A673 (cell line): ENCODE measurements at regions not wholly inside any gene's neighbourhood (a gene's known extent, or its start where the extent isn't known, plus 50 kb on each side); places are given as distances from the start of the nearest gene placed in this dataset.
A peak's percentile ranks its signal among the peaks of the same experiment; 100 is the strongest.

Experiments
- BruUV-seq: library from RNA; stranded (reverse); fragments of 400-500 nt; replicated peaks from 2 replicates; lab custom pipeline; 2021; lab: Mats Ljungman, UMichigan
- CTCF ChIA-PET: fragments of 300-600 bp; sonication (Branson Sonifier 250); formaldehyde crosslinking; loops from one replicate; lab custom pipeline; 2022; ENCODE audit warnings: antibody characterized with exemption; lab: Charles Lee
- POLR2A ChIA-PET: fragments of 300-600 bp; sonication (Branson Sonifier 250); formaldehyde crosslinking; loops from one replicate; lab custom pipeline; 2022; ENCODE audit warnings: antibody characterized with exemption; ENCODE audit not compliant: low non-redundant PET; lab: Charles Lee
- DNase-seq: peaks from one replicate; pipeline ENCODE4 v3.0.0-alpha.2; 2015; ENCODE audit warnings: low spot score
- H3K27ac ChIP-seq: fragments of 200-600 bp; sonication (generic); 2 replicates; pipeline ENCODE4 v1.5.1; 2016; ENCODE audit warnings: mixed run types, low read depth, mild to moderate bottlenecking, mixed read lengths, antibody characterized with exemption, low read length; ENCODE audit not compliant: poor library complexity, severe bottlenecking
- H3K27me3 ChIP-seq: fragments of 200-600 bp; sonication (generic); replicated peaks from 2 replicates; pipeline ENCODE4 v1.6.1; 2017; ENCODE audit warnings: mixed run types, low read depth, mild to moderate bottlenecking, mixed read lengths, antibody characterized with exemption, low read length; ENCODE audit not compliant: insufficient read depth, poor library complexity
- H3K36me3 ChIP-seq: fragments of 200-600 bp; sonication (generic); 2 replicates; pipeline ENCODE4 v1.6.1; 2016; ENCODE audit warnings: mixed run types, mild to moderate bottlenecking, mixed read lengths, antibody characterized with exemption, low read length; ENCODE audit not compliant: insufficient read depth, poor library complexity, severe bottlenecking
- H3K4me1 ChIP-seq: fragments of 200-600 bp; sonication (generic); 2 replicates; pipeline ENCODE4 v1.6.1; 2017; ENCODE audit warnings: mixed run types, mild to moderate bottlenecking, mixed read lengths, antibody characterized with exemption, low read length; ENCODE audit not compliant: insufficient read depth, poor library complexity, severe bottlenecking
- H3K4me3 ChIP-seq: fragments of 200-600 bp; sonication (generic); 2 replicates; pipeline ENCODE4 v1.5.1; 2016; ENCODE audit warnings: low read depth, mixed run types, mild to moderate bottlenecking, mixed read lengths, low read length; ENCODE audit not compliant: poor library complexity, severe bottlenecking
- H3K9me3 ChIP-seq: fragments of 200-600 bp; sonication (generic); 2 replicates; pipeline ENCODE4 v1.6.1; 2016; ENCODE audit warnings: mixed run types, low read depth, mild to moderate bottlenecking, mixed read lengths, antibody characterized with exemption, low read length; ENCODE audit not compliant: poor library complexity, severe bottlenecking
- CTCF ChIP-seq: fragments of 300-800, 200-600 bp; sonication (generic); conservative IDR thresholded peaks from 2 replicates; pipeline ENCODE4 v1.5.1; 2017; ENCODE audit warnings: low read depth, mild to moderate bottlenecking, antibody characterized with exemption, low read length, moderate library complexity, mixed read lengths
- EZH2 ChIP-seq: fragments of 200-600 bp; sonication (generic); IDR thresholded peaks from 2 replicates; pipeline ENCODE4 v1.6.1; 2017; ENCODE audit warnings: borderline replicate concordance, low read depth, mild to moderate bottlenecking, mixed read lengths, antibody characterized with exemption, low read length; ENCODE audit not compliant: poor library complexity, severe bottlenecking
- intact Hi-C: fragments of 100-400 bp; cut with micrococcal nuclease; formaldehyde crosslinking; loops from one replicate; pipeline ENCODE4 v1.10.0; 2022; ENCODE audit not compliant: unreplicated experiment

- no peaks in the 10 kb centered on the region for H3K9me3 ChIP-seq
- CTCF ChIA-PET, result no interaction called here
- POLR2A ChIA-PET, result no interaction called here
- H3K36me3 ChIP-seq, result no peaks in the 10 kb centered on the region
- peak; percentile 69 for DNase-seq
- H3K27ac ChIP-seq, result no peak overlapping the region
- TF ChIP-seq EZH2 (no peak), CTCF (no peak)
- intact Hi-C loops, result no loop called here
- H3K27me3 ChIP-seq, result no peaks in the 10 kb centered on the region
- no peaks in the 10 kb centered on the region for H3K4me1 ChIP-seq
- BruUV-seq, result no TSS peak
- H3K4me3 ChIP-seq, result no peak overlapping the region
These were observed 772.0 kb upstream of the ACO1 start for GRCh38 chr9:31612336-31613030.

- no TSS peak for BruUV-seq
- POLR2A ChIA-PET, result no interaction called here
- H3K27ac ChIP-seq, result no peak overlapping the region
- TF ChIP-seq CTCF, result no peak
- no peak for TF ChIP-seq EZH2
- intact Hi-C loops, result no loop called here
- no peaks in the 10 kb centered on the region for H3K36me3 ChIP-seq
- H3K9me3 ChIP-seq, result no peaks in the 10 kb centered on the region
- H3K4me3 ChIP-seq, result no peak overlapping the region
- H3K4me1 ChIP-seq, result no peaks in the 10 kb centered on the region
- H3K27me3 ChIP-seq, result no peaks in the 10 kb centered on the region
- CTCF ChIA-PET, result no interaction called here
- peak; percentile 13 for DNase-seq
These were observed 768.5 kb upstream of the ACO1 start for GRCh38 chr9:31615966-31616365.

DNA sequence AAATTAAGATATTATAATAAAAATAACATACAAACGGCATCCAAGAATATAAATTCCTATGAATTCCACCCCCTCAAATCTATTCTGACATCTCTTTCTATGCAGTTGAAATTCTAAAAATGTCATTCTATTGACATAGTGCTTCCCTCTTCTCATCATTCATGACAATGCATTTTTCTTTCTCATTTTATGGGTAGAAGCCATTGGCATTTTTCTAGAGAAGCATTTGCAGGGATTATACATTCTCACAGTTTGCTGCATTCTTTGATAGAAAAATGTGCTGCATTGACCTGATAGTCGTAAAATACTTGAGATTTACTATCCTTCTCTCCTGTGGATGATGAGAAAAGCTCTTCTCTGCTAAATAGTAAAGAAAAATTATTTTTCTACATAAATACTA is 760.9 kb upstream of the ACO1 start:
- CTCF ChIA-PET, result no interaction called here
- BruUV-seq, result no TSS peak

More for the DNA sequence above, 760.9 kb upstream of the ACO1 start:
- TF ChIP-seq EZH2 (no peak), CTCF (no peak)
- POLR2A ChIA-PET, result no interaction called here
- Histone ChIP-seq H3K27me3 (no peaks in the 10 kb centered on the region), H3K4me1 (peaks cover 5% of the 10 kb centered on the region), H3K27ac (no peak overlapping the region), H3K4me3 (no peak overlapping the region), H3K9me3 (peaks cover 5% of the 10 kb centered on the region), H3K36me3 (no peaks in the 10 kb centered on the region)
- intact Hi-C loops, result no loop called here
- DNase-seq, result peak; percentile 13
